ENCODE measurements at regions not wholly inside any gene's neighbourhood (a gene's known extent, or its start where the extent isn't known, plus 50 kb on each side); places are given as distances from the start of the nearest gene placed in this dataset.

- no peaks in the 10 kb centered on the region for H3K79me1 ChIP-seq (ENCODE audit: insufficient read depth, low read depth, low read length, poor library complexity, severe bottlenecking)
- no peak overlapping the region for H2BK120ac ChIP-seq (ENCODE audit: low read depth, low read length, poor library complexity, severe bottlenecking)
- peaks cover 4% of the 10 kb centered on the region; the same call in 1 of the 2 replicates for H3K4me1 ChIP-seq (ENCODE audit: insufficient read depth, low read length)
- H4K8ac ChIP-seq (replicated peaks; ENCODE audit: insufficient read length, low read depth, low read length) = no peak overlapping the region
- Mint-ChIP-seq H3K27me3 (ENCODE audit: low read depth) (no peaks in the 10 kb centered on the region), H3K4me3 (no peak overlapping the region), H3K27ac (no peak overlapping the region), H3K36me3 (ENCODE audit: insufficient read depth in 1 of 3, low read depth in 3 of 3) (no peaks in the 10 kb centered on the region), H3K9me3 (no peaks in the 10 kb centered on the region), H3K4me1 (peaks cover 15 to 20% of the 10 kb centered on the region in 2 experiments)
- no peak overlapping the region for H2BK12ac ChIP-seq (ENCODE audit: insufficient read length, low read depth, low read length)
- H3K4me2 ChIP-seq (ENCODE audit: insufficient read depth, insufficient read length, low read length) = no peak overlapping the region
- no peak overlapping the region for H4K91ac ChIP-seq (ENCODE audit: insufficient read length, low read depth, low read length)
- H3K4ac ChIP-seq (ENCODE audit: low read depth, low read length) = no peak overlapping the region
- no peaks in the 10 kb centered on the region for H3K79me2 ChIP-seq (ENCODE audit: insufficient read depth, low read length)
- H2BK5ac ChIP-seq (ENCODE audit: insufficient read length, low read length) = no peak overlapping the region
- H3T11ph ChIP-seq (ENCODE audit: low read length) = no peak overlapping the region
- H3K18ac ChIP-seq (ENCODE audit: insufficient read length, low read depth, low read length) = no peak overlapping the region
- no peak overlapping the region for H2AFZ ChIP-seq (ENCODE audit: low read length)
- no peak for DNase-seq
- H3K9ac ChIP-seq (ENCODE audit: extremely low read depth, insufficient read length, low read length) = no peak overlapping the region
- H4K20me1 ChIP-seq (ENCODE audit: control insufficient read depth, insufficient read depth, insufficient read length) = no peaks in the 10 kb centered on the region
- H3K27ac ChIP-seq (ENCODE audit: insufficient read length, low read depth, low read length) = no peak overlapping the region
- H3K9me3 ChIP-seq (ENCODE audit: control insufficient read depth, low read depth, low read length) = no peaks in the 10 kb centered on the region
- no peak overlapping the region for H2BK20ac ChIP-seq (ENCODE audit: low read depth, low read length, poor library complexity, severe bottlenecking)
- no peak overlapping the region for H2BK15ac ChIP-seq (ENCODE audit: low read depth, low read length)
- no peak overlapping the region for H2AK5ac ChIP-seq (ENCODE audit: insufficient read length, low read length)
- no peak overlapping the region for H3K56ac ChIP-seq (ENCODE audit: insufficient read length, low read depth, low read length)
- no CpG with 5 or more reads among the region's 2 CpGs for WGBS (ENCODE audit: extremely low coverage, insufficient read length, low lambda C conversion rate)
- H3K23ac ChIP-seq (ENCODE audit: insufficient read length, low read depth, low read length) = no peak overlapping the region
- H3K27me3 ChIP-seq (ENCODE audit: insufficient read depth, low read length) = no peaks in the 10 kb centered on the region
- no peak for TF ChIP-seq CTCF (conservative IDR thresholded peaks at IDR 0.05)
- H3K14ac ChIP-seq (ENCODE audit: insufficient read depth, low read length) = no peak overlapping the region
- no peaks in the 10 kb centered on the region for H3K23me2 ChIP-seq (ENCODE audit: insufficient read length, low read depth, low read length, poor library complexity, severe bottlenecking)
- no peak overlapping the region for H4K5ac ChIP-seq (ENCODE audit: insufficient read length, low read depth, low read length)
Observed at GRCh38 chr9:18040327-18040726, 433.6 kb upstream of the ADAMTSL1 start.
